Suprapubic skin (tissue), 4 donors: ENCODE measurements at regions not wholly inside any gene's neighbourhood (a gene's known extent, or its start where the extent isn't known, plus 50 kb on each side); places are given as distances from the start of the nearest gene placed in this dataset.

Source experiments
- DNase-seq, 2 donors: peaks; one replicate each; pipeline ENCODE4 v3.0.0-alpha.2; 2019; ENCODE audit warnings: low spot score in 2 of 2
- H3K27ac ChIP-seq: fragments of 200-600 bp; sonication (generic); one replicate; pipeline ENCODE4 v1.5.1; 2019
- H3K27me3 ChIP-seq: fragments of 200-600 bp; sonication (generic); one replicate; pipeline ENCODE4 v1.5.1; 2019
- H3K36me3 ChIP-seq: fragments of 200-600 bp; sonication (generic); one replicate; pipeline ENCODE4 v1.5.1; 2019
- H3K4me1 ChIP-seq: fragments of 200-600 bp; sonication (generic); one replicate; pipeline ENCODE4 v1.5.1; 2019
- H3K4me3 ChIP-seq: fragments of 200-600 bp; sonication (generic); one replicate; pipeline ENCODE4 v1.5.1; 2019; ENCODE audit warnings: mild to moderate bottlenecking
- H3K9me3 ChIP-seq: fragments of 200-600 bp; sonication (generic); one replicate; pipeline ENCODE4 v1.5.1; 2019
- EP300 ChIP-seq: sonication (generic); formaldehyde crosslinking; IDR thresholded peaks from one replicate; pipeline ENCODE4 v1.6.1; 2017; ENCODE audit warnings: antibody characterized with exemption
- POLR2A ChIP-seq, 2 donors: fragments of 450-650 bp; IDR thresholded peaks; one replicate each; pipeline ENCODE4 v1.6.1; 2017; ENCODE audit warnings: antibody characterized with exemption in 2 of 2, mild to moderate bottlenecking in 2 of 2, moderate library complexity in 2 of 2
- POLR2AphosphoS5 ChIP-seq, 3 donors: sonication (generic); formaldehyde crosslinking; IDR thresholded peaks; one replicate each; pipeline ENCODE4 v1.6.1; 2017; ENCODE audit warnings: antibody characterized with exemption in 3 of 3
- WGBS: methylation state at CpG from one replicate; pipeline ENCODE4 v1.1.5; 2018; 5-methylcytosine and 5-hydroxymethylcytosine counted together
- TF ChIP-seq, protein P1 (sequence below), 2 donors: fragments of 200-600 bp in 1 of 2; fragments of 450-650 bp in 1 of 2; sonication (generic) in 1 of 2; IDR thresholded peaks; one replicate each; pipeline ENCODE4 v1.5.1; 2016 to 2019; ENCODE audit warnings: antibody characterized with exemption in 2 of 2, mild to moderate bottlenecking in 1 of 2, moderate library complexity in 1 of 2

DNA sequence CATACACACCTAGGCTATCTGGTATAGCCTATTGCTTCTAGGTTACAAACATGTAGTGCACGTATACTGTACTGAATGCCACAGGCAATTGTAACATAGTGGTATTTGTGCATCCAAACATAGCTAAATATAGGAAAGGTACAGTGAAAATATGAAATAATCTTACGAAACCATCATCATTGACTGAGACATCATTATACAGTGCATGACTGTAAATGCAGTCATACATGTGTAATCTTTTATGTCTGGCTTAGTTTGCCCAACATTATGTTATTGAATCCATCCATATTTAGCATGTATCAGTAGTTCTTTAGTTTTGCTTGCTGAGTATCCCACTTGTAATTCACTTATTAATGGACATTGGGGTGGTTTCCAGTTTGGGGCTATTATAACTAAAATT is 124.9 kb downstream of the CYLD start:
- DNase-seq = no peak
- H3K27ac ChIP-seq = no peak overlapping the region
- H3K36me3 ChIP-seq = no peaks in the 10 kb centered on the region
- 89% methylated on average over 2 of the region's 2 CpGs for WGBS
- H3K27me3 ChIP-seq = no peaks in the 10 kb centered on the region
- no peaks in the 10 kb centered on the region for H3K9me3 ChIP-seq
- H3K4me1 ChIP-seq = no peaks in the 10 kb centered on the region
- TF ChIP-seq, protein P1, sequence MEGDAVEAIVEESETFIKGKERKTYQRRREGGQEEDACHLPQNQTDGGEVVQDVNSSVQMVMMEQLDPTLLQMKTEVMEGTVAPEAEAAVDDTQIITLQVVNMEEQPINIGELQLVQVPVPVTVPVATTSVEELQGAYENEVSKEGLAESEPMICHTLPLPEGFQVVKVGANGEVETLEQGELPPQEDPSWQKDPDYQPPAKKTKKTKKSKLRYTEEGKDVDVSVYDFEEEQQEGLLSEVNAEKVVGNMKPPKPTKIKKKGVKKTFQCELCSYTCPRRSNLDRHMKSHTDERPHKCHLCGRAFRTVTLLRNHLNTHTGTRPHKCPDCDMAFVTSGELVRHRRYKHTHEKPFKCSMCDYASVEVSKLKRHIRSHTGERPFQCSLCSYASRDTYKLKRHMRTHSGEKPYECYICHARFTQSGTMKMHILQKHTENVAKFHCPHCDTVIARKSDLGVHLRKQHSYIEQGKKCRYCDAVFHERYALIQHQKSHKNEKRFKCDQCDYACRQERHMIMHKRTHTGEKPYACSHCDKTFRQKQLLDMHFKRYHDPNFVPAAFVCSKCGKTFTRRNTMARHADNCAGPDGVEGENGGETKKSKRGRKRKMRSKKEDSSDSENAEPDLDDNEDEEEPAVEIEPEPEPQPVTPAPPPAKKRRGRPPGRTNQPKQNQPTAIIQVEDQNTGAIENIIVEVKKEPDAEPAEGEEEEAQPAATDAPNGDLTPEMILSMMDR (IDR thresholded peaks at IDR 0.05) = no peak
- no peak for TF ChIP-seq POLR2A (IDR thresholded peaks at IDR 0.05)
- H3K4me3 ChIP-seq = no peak overlapping the region

GRCh38 chr16:50864386-50864785 is 122.5 kb downstream of the CYLD start:
- Histone ChIP-seq H3K27ac (no peak overlapping the region), H3K9me3 (no peaks in the 10 kb centered on the region), H3K36me3 (no peaks in the 10 kb centered on the region), H3K4me1 (no peaks in the 10 kb centered on the region), H3K27me3 (no peaks in the 10 kb centered on the region), H3K4me3 (no peak overlapping the region)
- WGBS = 85% methylated on average over 5 of the region's 5 CpGs
- TF ChIP-seq POLR2AphosphoS5 (IDR thresholded peaks at IDR 0.05) (no peak), EP300 (no peak), POLR2A (IDR thresholded peaks at IDR 0.05) (no peak)
- TF ChIP-seq, protein P1 (IDR thresholded peaks at IDR 0.05) = no peak
- no peak for DNase-seq

DNA sequence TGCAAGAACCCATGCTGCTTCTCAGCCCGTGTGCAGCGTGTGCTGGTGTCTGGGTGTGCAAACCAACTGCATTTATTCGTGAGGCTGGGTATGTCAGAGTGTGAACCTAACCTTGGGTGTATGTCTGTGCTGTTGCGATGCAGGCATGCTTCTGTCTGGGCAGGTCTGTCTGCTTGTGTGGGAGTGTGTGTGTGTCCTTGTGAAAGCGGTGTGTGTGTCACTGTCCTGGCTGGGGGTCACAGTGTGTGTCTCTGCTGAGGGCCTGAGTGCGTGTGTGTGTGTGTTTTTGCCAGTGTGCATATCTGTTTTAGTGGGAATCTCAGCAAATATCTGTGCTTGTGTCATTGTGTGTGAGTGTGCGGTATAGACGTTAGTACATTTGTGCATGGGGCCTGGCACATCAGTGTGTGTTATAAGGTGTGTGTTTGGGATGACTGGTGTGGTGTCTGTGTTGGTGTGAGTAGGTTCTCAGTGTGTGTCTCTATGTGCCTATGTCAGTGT is 121.8 kb downstream of the CYLD start:
- 93% methylated on average over 8 of the region's 8 CpGs for WGBS
- Histone ChIP-seq H3K4me1 (no peaks in the 10 kb centered on the region), H3K36me3 (no peaks in the 10 kb centered on the region), H3K27me3 (no peaks in the 10 kb centered on the region), H3K27ac (no peak overlapping the region), H3K9me3 (no peaks in the 10 kb centered on the region), H3K4me3 (no peak overlapping the region)
- TF ChIP-seq POLR2A (IDR thresholded peaks at IDR 0.05) (no peak), POLR2AphosphoS5 (IDR thresholded peaks at IDR 0.05) (no peak), EP300 (no peak)
- TF ChIP-seq, protein P1 (IDR thresholded peaks at IDR 0.05) = no peak
- no peak for DNase-seq

GRCh38 chr16:50862818-50863643 is 121.1 kb downstream of the CYLD start:
- H3K27me3 ChIP-seq = no peaks in the 10 kb centered on the region
- H3K36me3 ChIP-seq = no peaks in the 10 kb centered on the region
- no peak overlapping the region for H3K27ac ChIP-seq
- WGBS = 84% methylated on average over 25 of the region's 25 CpGs
- H3K4me1 ChIP-seq = no peaks in the 10 kb centered on the region
- H3K4me3 ChIP-seq = no peak overlapping the region
- no peaks in the 10 kb centered on the region for H3K9me3 ChIP-seq
- TF ChIP-seq EP300 = no peak
- TF ChIP-seq POLR2A (IDR thresholded peaks at IDR 0.05) = no peak
- no peak for TF ChIP-seq POLR2AphosphoS5 (IDR thresholded peaks at IDR 0.05)
- TF ChIP-seq, protein P1 (IDR thresholded peaks at IDR 0.05) = no peak
- DNase-seq = no peak

DNA sequence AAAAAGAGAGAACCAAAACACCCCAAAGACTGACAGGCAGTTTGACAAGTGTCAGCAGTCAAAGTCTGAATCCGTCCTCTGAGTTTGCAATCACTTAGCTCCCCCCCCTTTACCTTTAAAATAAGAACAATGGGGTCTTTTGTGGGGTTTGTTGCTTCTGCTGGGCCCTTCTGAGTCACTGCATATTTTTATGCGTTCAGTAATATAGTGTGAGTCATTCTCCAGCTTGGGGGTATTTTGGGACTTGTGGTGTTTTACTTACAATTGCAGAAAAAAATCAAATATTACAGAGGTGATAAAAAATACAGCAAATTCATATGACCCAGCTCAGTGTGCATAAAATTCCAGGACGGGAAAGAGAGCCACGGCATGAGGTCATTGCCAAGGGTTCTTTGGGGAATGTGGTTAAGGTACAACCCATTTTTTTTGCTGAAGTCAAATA is 120.1 kb downstream of the CYLD start:
- Histone ChIP-seq H3K27ac (no peak overlapping the region), H3K36me3 (no peaks in the 10 kb centered on the region), H3K4me1 (no peaks in the 10 kb centered on the region), H3K9me3 (no peaks in the 10 kb centered on the region), H3K4me3 (no peak overlapping the region), H3K27me3 (no peaks in the 10 kb centered on the region)
- 47% methylated on average over 4 of the region's 4 CpGs for WGBS
- DNase-seq = no peak
- TF ChIP-seq POLR2A (IDR thresholded peaks at IDR 0.05) = no peak
- TF ChIP-seq, protein P1 (IDR thresholded peaks at IDR 0.05) = no peak
- TF ChIP-seq EP300 = no peak
- no peak for TF ChIP-seq POLR2AphosphoS5 (IDR thresholded peaks at IDR 0.05)
